ENCODE measurements at regions not wholly inside any gene's neighbourhood (a gene's known extent, or its start where the extent isn't known, plus 50 kb on each side); places are given as distances from the start of the nearest gene placed in this dataset.

DNA sequence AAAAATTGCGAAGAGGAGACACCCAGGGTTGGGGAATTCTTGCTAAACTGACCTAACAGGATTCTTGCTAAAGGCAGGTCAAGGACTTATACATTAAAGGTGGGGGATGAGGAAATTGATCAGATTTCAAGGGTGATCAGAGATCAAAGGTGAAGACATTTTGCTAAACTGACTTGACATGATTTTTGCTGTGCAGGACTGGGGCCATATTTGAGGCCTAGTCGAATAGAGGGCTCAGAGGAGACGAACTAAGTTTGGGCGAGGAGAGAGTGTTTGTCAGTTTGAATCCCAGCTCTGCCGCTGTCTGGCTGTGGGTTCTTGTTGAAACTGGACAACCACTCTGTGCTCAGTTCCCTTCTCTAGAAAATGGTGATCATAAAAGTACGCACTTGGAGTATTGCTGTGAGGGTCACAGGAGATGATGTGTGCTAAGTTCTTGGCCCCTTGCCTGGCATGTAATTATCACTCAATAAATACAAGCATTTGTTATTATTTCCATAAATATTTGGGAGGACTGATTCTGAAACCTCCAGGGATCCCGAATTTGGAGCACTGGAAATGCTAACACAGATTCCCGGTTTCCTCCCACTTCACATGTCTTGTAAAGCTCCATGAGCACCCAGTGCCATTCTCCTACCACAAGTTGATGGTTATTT, 364.8 kb upstream of the PROK2 start:
- ATAC-seq (ENCODE audit: low read depth) = no peak
- Histone ChIP-seq H3K4me3 (ENCODE audit: insufficient read depth, low read depth, low read length) (no peak overlapping the region), H3K56ac (ENCODE audit: extremely low read depth, insufficient read depth, low read length) (no peak overlapping the region), H2BK15ac (ENCODE audit: low read depth, low read length) (no peak overlapping the region), H2AK5ac (ENCODE audit: low read depth, low read length) (no peak overlapping the region), H2AFZ (replicated peaks; ENCODE audit: low read length, poor library complexity) (no peak overlapping the region), H3K36me3 (ENCODE audit: control insufficient read depth, insufficient read depth, low read length) (no peaks in the 10 kb centered on the region), H4K8ac (ENCODE audit: low read depth in 2 of 2, low read length in 2 of 2) (no peak overlapping the region), H4K5ac (ENCODE audit: low read depth, low read length) (no peak overlapping the region), H3K9me1 (ENCODE audit: insufficient read depth, low read length) (no peaks in the 10 kb centered on the region), H2BK120ac (ENCODE audit: low read depth, low read length) (no peak overlapping the region), H3K9ac (ENCODE audit: low read depth, low read length) (no peak overlapping the region), H4K91ac (ENCODE audit: insufficient read depth, low read depth, low read length) (no peak overlapping the region), H3K79me1 (ENCODE audit: low read depth in 1 of 2, low read length in 2 of 2) (no peaks in the 10 kb centered on the region), H3K27me3 (ENCODE audit: control insufficient read depth, insufficient read depth, low read length) (peaks cover 3% of the 10 kb centered on the region; the same call in 1 of the 2 replicates), H3K9me3 (ENCODE audit: control insufficient read depth, insufficient read depth, low read length) (peaks cover 2% of the 10 kb centered on the region; the same call in 1 of the 2 replicates), H3K4ac (ENCODE audit: low read depth, low read length) (no peak overlapping the region), H2AK9ac (replicated peaks; ENCODE audit: low read depth, low read length, poor library complexity) (no peak overlapping the region), H3K4me2 (ENCODE audit: low read depth, low read length) (no peak overlapping the region), H4K20me1 (ENCODE audit: insufficient read depth, low read length) (no peaks in the 10 kb centered on the region), H3K27ac (ENCODE audit: insufficient read depth, low read length) (no peak overlapping the region), H3K14ac (replicated peaks; ENCODE audit: low read depth, low read length) (no peak overlapping the region), H2BK20ac (ENCODE audit: low read depth, low read length) (no peak overlapping the region), H3K23ac (ENCODE audit: low read depth, low read length) (no peak overlapping the region), H3K18ac (ENCODE audit: low read depth, low read length) (no peak overlapping the region), H2BK5ac (ENCODE audit: low read depth, low read length, poor library complexity, severe bottlenecking) (no peak overlapping the region), H3K4me1 (ENCODE audit: control insufficient read depth, insufficient read depth, low read length) (no peaks in the 10 kb centered on the region; the same call in 1 of the 2 replicates)
- dilution Hi-C loops (cut with HindIII; ENCODE audit: low sequenced_read_pairs, unreplicated experiment) (no loop called here), in situ Hi-C loops (cut with MboI; ENCODE audit: low sequenced_read_pairs) (no loop called here), intact Hi-C loops (cut with micrococcal nuclease) (loop anchor here (10.0 kb wide), 2 partner anchors 295 to 665 kb away; partner anchors contain the start of gene RYBP)
- TF ChIP-seq, protein P1, sequence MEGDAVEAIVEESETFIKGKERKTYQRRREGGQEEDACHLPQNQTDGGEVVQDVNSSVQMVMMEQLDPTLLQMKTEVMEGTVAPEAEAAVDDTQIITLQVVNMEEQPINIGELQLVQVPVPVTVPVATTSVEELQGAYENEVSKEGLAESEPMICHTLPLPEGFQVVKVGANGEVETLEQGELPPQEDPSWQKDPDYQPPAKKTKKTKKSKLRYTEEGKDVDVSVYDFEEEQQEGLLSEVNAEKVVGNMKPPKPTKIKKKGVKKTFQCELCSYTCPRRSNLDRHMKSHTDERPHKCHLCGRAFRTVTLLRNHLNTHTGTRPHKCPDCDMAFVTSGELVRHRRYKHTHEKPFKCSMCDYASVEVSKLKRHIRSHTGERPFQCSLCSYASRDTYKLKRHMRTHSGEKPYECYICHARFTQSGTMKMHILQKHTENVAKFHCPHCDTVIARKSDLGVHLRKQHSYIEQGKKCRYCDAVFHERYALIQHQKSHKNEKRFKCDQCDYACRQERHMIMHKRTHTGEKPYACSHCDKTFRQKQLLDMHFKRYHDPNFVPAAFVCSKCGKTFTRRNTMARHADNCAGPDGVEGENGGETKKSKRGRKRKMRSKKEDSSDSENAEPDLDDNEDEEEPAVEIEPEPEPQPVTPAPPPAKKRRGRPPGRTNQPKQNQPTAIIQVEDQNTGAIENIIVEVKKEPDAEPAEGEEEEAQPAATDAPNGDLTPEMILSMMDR (conservative IDR thresholded peaks at IDR 0.05; ENCODE audit: low read depth, low read length) = no peak
- TF ChIP-seq, protein P2, sequence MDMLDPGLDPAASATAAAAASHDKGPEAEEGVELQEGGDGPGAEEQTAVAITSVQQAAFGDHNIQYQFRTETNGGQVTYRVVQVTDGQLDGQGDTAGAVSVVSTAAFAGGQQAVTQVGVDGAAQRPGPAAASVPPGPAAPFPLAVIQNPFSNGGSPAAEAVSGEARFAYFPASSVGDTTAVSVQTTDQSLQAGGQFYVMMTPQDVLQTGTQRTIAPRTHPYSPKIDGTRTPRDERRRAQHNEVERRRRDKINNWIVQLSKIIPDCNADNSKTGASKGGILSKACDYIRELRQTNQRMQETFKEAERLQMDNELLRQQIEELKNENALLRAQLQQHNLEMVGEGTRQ (IDR thresholded peaks at IDR 0.05; ENCODE audit: low read depth, low read length) = no peak
- TF ChIP-seq, protein P3, sequence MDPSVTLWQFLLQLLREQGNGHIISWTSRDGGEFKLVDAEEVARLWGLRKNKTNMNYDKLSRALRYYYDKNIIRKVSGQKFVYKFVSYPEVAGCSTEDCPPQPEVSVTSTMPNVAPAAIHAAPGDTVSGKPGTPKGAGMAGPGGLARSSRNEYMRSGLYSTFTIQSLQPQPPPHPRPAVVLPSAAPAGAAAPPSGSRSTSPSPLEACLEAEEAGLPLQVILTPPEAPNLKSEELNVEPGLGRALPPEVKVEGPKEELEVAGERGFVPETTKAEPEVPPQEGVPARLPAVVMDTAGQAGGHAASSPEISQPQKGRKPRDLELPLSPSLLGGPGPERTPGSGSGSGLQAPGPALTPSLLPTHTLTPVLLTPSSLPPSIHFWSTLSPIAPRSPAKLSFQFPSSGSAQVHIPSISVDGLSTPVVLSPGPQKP (IDR thresholded peaks at IDR 0.05; ENCODE audit: borderline replicate concordance, low read depth, low read length) = no peak
- TF ChIP-seq MAFK (IDR thresholded peaks at IDR 0.05; ENCODE audit: low read depth, low read length) (no peak), FOS (IDR thresholded peaks at IDR 0.05; ENCODE audit: low read depth, low read length) (no peak), RFX5 (IDR thresholded peaks at IDR 0.05; ENCODE audit: low read depth, low read length) (no peak), SMC3 (IDR thresholded peaks at IDR 0.05; ENCODE audit: low read depth, low read length) (no peak), BHLHE40 (IDR thresholded peaks at IDR 0.05; ENCODE audit: low read depth, low read length) (no peak), MXI1 (IDR thresholded peaks at IDR 0.05; ENCODE audit: borderline replicate concordance, low read depth, low read length) (no peak), POLR2A (IDR thresholded peaks at IDR 0.05; ENCODE audit: low read depth, low read length) (no peak), MAZ (IDR thresholded peaks at IDR 0.05; ENCODE audit: borderline replicate concordance, low read depth, low read length) (no peak), NFE2L2 (IDR thresholded peaks at IDR 0.05; ENCODE audit: low read depth, low read length) (no peak), RCOR1 (IDR thresholded peaks at IDR 0.05; ENCODE audit: insufficient replicate concordance, low read length) (no peak)
- POLR2A ChIA-PET (ENCODE audit: unreplicated experiment) = no interaction called here
- CTCF ChIA-PET = no interaction called here
- no TSS peak for BruUV-seq (replicated peaks)
- 55% methylated on average over 3 of the region's 8 CpGs; no CpG with 5 or more reads in 1 of the 2 experiments for WGBS, 2 experiments (ENCODE audit: extremely low coverage in 2 of 2, insufficient read length in 1 of 2)
- DNase-seq = no peak

All from IMR-90 (cell line).